ENCODE measurements at regions not wholly inside any gene's neighbourhood (a gene's known extent, or its start where the extent isn't known, plus 50 kb on each side); places are given as distances from the start of the nearest gene placed in this dataset.

GRCh38 chr9:27943501-27943900 is 370.2 kb upstream of the C9orf72 start:
- TF ChIP-seq EZH2 (IDR thresholded peaks at IDR 0.05; ENCODE audit: borderline replicate concordance, low read length), result no peak
- TF ChIP-seq, protein P1, sequence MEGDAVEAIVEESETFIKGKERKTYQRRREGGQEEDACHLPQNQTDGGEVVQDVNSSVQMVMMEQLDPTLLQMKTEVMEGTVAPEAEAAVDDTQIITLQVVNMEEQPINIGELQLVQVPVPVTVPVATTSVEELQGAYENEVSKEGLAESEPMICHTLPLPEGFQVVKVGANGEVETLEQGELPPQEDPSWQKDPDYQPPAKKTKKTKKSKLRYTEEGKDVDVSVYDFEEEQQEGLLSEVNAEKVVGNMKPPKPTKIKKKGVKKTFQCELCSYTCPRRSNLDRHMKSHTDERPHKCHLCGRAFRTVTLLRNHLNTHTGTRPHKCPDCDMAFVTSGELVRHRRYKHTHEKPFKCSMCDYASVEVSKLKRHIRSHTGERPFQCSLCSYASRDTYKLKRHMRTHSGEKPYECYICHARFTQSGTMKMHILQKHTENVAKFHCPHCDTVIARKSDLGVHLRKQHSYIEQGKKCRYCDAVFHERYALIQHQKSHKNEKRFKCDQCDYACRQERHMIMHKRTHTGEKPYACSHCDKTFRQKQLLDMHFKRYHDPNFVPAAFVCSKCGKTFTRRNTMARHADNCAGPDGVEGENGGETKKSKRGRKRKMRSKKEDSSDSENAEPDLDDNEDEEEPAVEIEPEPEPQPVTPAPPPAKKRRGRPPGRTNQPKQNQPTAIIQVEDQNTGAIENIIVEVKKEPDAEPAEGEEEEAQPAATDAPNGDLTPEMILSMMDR (IDR thresholded peaks at IDR 0.05; ENCODE audit: low read length), result no peak
